ENCODE measurements at regions not wholly inside any gene's neighbourhood (a gene's known extent, or its start where the extent isn't known, plus 50 kb on each side); places are given as distances from the start of the nearest gene placed in this dataset.

- TF ChIP-seq EZH2 (IDR thresholded peaks at IDR 0.05; ENCODE audit: borderline replicate concordance, insufficient read depth, low read length, poor library complexity, severe bottlenecking) (no peak), CTCF (IDR thresholded peaks at IDR 0.05; ENCODE audit: poor library complexity, severe bottlenecking) (no peak), EP300 (conservative IDR thresholded peaks at IDR 0.05; ENCODE audit: poor library complexity, severe bottlenecking) (no peak), POLR2AphosphoS5 (IDR thresholded peaks at IDR 0.05) (no peak), TAF1 (IDR thresholded peaks at IDR 0.05; ENCODE audit: low read depth) (no peak), SMC3 (conservative IDR thresholded peaks at IDR 0.05; ENCODE audit: poor library complexity) (no peak)
Measured at GRCh38 chr13:110811771-110812120, 98.2 kb downstream of the ING1 start.

Measured in neural cell (in vitro differentiated cells).